GM19467 (cell line): ENCODE measurements at regions not wholly inside any gene's neighbourhood (a gene's known extent, or its start where the extent isn't known, plus 50 kb on each side); places are given as distances from the start of the nearest gene placed in this dataset.

Experiments
- ATAC-seq: cut with Tn5 transposase; IDR thresholded peaks from one replicate; pipeline ENCODE4 v1.9.1; 2021; ENCODE audit warnings: mild to moderate bottlenecking, moderate library complexity; ENCODE audit not compliant: unreplicated experiment

DNA sequence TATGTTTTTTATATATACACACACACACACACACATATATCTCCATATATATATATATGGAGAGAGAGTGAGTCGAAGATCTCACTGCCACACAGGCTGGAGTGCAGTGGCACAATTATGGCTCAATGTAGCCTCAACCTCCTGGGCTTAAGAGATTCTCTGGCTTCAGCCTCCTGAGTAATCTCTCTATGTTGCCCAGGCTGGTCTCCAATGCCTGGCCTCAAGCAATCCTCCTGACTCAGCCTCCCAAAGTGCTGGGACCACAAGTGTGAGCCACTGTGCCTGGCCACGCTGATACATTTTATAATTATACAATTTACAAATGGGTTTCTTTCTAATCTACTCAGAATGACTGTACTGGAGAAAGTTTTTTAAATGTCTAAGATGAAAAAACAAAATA, 664.2 kb downstream of the PTPRC start:
- no peak for ATAC-seq

DNA sequence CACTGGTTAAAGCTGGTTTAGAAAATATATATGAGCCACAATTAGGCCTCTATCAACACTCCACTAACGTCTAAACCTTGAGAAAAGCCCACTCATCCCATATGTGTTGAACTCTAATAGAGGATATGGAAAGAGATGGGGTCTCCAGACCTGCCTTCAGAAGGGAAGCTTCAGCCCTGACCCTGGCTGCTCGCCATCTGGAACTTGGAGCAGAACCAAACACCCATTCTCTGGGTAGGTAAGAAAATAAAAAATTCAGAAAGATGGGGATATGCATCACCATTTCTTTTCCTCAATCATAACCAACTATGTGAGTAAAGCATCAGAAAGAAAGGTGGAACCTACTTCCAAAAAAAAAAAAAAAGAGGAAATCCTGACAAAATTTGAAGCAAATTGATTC, 666.2 kb downstream of the PTPRC start:
- no peak for ATAC-seq

DNA sequence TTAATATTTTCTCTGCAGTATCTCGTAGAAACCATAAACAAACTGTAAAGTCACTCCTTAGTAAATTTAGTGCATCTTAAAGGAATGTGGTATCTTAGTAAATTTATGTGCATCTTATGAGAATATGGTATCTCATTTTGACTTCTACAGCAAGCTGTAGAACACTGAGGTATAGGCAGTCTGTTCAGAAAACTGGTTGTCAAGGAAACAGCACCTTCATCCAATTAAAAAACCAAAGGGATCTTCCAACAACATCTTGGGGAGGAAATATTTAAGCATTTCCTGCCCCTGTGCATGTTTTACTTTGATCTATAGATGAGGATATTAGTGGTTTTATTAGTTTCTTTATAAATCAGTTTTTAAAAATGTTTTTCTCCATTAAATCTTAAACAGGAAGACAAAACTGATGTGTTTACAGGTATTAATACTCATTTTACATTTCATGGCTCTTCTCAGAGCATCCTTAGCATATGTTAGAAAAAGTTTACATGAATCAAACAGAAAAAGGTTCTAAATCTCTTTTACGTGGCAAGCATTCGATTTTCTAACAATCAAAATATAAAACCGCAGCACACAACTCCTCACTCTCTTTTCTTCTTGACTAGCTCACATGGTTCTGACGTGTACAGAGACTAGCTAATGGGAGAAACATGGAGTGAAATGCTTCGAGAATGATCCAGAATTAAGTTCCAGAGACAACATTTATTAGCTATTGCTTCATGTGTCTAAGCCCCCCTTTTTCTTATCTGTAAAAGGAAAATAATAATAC, 668.8 kb downstream of the PTPRC start:
- ATAC-seq, result no peak

DNA sequence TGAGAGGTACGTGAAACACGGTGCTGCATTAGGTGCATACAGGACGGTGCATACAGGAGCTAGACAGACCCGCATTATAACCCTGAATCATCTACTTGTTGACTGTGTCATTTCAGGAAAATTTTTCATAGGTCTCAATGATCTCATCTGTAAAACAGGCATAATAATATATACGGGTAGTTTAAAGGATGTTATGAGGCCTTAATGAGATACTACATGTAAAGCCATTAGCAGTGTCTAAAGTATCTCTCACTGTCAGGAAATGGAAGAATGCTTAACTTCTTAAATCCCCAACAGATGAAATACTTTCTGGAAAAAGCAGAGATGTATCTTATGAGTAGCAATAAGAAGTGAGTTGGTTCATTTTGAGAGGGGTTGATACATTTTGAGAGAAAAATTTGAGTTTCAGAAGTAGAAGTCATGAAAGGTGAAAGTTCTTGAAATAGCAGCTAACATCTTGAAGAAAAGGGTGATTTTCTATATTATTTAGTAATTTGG, 669.6 kb downstream of the PTPRC start:
- no peak for ATAC-seq

DNA sequence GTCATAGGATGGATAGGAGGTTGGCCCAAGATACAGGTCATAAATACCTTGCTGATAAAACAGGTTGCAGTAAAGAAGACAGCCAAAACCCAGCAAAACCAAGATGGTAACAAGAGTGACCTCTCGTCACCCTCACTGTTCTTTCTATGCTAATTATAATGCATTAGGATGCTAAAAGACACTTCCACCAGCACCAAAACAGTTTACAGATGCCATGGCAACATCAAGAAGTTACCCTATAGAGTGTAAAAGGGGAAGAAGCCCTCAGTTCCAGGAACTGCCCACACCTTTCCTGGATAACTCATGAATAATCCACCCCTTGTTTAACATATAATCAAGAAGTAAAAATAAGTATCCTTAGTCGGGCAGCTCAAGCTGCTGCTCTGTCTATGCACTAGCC, 671.9 kb downstream of the PTPRC start:
- ATAC-seq, result no peak

DNA sequence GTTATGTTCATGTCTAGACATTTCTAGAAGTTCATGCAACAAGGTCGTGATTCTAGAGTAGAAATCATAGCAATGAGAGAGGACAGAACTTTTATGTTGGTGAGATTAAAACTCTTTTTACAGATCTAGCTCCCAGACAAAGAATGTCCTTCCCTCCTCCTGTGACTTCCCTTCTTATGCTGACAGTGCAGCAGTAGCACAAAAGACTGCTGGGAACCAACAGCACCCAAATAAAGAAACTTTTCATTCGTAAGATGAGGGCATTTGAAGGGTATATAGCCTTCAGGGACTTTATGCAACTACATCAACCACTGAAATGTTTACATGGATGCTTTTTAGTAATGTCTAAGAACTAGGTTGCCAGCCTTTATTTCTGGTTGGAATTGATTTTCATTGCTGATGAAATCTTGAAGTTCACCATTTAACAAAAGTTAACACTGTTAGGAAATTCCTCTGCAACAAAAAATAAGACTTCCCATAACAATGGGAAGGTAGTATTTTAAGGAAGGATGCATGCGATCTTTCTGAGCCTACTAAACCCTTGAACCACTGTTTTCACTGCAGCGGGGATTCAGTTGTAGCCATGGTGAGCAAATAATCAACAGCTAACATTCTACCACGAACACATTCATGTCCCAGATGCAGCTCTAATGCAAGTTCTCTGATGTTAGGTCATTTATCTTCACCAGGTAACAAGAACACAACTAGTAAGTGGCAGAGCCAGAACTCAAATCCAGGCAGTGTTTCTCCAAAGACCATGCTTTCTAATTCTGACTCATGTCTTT, 672.8 kb downstream of the PTPRC start:
- no peak for ATAC-seq

DNA sequence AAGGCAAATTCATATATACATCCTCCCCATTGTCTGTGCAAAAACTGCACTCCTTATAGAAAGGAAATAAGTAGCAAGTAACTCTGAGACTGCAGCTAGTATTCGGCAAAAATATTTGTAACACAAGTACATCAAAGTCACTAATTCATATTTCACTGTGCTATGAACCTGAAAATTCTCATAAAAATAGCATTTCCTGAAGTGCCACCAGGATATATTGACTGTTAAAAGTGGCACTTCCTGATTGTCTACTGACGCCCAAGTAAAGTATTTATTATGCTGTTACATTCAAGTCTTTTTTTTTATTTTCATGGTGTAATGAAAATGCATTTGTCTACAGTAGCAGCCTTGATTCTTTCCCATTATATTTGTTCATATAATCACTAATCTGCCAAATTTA, 673.8 kb downstream of the PTPRC start:
- no peak for ATAC-seq

DNA sequence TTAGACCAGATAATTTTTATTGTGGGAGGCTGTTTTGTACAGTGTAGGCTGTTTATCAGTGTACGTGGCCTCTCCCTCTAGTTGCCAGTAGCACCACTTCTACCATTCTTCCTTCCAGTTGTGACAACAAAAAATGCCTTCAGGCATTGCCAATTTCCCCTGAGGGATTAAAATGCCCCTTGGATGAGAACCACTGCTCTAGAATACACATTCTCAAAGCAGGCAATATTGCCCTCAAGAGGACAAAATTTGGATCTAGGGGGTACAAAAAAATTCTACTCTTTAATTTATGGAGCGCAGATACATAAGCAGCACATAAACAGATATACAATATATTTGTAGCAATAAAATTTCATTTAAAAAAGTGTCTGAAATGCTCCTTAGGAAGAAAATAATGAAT, 674.6 kb downstream of the PTPRC start:
- no peak for ATAC-seq

DNA sequence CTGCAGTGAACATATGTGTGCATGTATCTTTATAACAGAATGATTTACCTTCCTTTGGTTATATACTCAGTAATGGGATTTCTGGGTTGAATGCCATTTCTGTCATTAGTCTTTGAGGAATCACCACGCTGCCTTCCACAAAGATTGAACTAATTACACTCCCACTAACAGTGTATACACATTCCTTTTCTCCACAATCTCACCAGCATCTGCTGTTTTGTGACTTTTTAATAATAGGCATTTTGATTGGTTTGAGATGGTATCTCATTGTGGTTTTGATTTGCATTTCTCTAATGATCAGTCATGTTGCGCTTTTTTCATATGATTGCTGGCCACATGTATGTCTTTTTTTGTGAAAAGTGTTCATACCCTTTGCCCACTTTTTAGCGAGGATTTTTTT, 680.5 kb downstream of the PTPRC start:
- no peak for ATAC-seq

DNA sequence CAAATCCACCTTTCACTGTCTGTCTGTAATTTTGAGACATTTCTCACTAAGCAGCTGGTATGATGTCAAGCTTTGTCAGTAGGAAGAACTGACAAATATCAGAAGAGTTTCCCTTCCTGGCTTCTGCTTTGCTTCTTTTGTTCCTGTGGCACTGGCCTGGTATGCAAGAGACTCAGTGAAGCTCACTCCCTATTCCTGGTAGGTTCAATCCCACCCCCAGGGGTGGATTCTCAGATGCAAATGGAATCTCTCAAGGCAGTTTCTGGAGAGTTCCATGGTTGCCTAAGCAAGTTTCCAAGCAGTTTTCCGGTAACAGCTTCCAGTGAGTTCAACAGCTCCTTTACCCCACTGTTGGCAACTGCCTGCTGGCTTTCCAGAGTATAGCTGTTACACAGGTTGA, 683.4 kb downstream of the PTPRC start:
- no peak for ATAC-seq

DNA sequence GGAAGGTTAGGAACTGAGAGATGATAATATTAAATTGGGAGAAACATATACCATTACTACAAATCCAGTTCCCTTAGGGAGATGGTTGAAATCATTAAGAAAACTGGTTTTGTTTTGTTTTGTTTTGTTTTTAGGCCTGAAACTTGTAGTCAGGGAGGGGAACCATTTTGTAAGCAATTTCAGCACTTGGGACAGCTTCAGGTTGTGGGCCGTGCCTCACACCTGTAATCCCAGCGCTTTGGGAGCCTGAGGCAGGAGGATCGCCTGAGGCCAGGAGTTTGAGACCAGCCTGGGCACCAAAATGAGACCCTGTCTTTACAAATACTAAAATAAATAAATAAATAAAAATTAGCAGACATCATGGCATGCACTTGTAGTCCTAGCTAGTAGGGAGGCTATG, 694.3 kb upstream of the NR5A2 start:
- no peak for ATAC-seq

DNA sequence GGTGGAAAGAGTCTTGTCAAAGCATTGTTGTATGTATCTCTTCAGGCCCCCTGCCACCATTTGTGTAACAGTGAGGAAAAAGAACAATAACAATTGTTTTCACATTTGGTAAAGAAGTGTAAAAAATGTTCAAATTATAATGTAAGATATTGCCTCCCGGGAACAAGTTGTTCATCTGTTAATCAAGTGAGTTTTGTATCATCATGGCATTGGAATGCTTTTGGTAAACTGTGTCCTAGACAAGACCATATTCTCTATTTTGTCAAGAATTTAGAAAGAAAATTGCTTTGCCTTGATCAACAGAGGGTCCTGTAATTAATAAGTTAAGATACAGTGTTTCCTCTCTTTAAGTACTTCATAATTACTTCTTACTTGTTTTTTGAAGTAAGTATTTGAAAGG, 692.0 kb upstream of the NR5A2 start:
- ATAC-seq, result no peak

DNA sequence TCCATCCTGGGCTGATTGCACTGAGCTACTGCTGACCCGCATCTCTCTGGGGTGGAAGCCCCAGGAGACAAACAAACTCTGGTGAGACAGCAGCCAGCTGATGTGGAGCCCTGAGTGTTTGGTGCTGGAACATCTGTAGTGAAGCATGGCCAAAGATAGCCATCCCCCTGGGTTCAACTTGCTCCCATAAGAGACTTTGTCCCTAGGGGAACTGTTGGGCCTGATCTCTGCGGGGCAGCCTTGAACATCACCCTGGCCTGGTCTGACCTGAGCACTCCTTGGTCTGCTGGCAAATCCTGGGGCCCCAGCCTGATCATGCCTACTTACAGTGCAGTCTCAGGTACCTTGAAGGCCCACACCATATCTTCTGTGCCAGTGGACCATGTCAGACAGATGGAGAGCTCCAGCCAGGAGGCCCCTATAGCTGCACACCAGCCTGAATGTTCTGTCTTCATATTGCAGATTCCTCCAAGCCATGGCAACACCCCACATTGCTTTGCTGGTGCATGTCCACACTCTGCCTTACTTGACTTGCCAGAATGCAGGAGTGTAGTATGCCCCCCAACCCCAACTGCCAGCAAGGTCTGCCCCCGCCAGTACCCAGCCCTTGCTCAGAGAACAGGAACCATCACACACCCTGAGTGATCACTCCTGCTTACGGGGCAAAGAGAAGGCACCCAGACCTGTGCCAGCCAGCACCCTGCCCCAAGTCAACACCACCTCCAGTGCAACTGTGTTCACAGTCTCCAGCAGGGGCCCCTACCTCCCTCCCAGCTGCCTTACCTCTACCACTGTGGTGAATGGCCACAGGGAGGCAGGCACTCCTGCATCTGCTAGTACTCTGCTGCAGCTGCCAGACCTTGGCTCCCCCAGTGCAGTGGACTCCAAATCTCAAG, 690.5 kb upstream of the NR5A2 start:
- no peak for ATAC-seq

DNA sequence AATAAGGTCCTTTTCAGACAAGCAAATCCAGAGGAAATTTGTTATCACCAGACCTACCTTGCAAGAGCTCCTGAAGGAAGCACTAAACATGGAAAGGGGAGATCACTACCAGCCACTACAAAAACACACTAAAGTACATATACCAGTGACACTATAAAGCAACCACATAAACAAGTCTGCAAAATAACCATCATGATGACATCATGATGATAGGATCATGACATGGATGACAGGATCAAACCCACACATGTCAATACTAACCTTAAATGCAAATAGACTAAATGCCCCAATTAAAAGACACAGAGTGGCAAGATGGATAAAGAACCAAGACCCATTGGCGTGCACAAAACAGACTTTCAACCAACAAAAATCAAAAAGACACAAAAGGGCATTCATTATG, 688.8 kb upstream of the NR5A2 start:
- no peak for ATAC-seq

DNA sequence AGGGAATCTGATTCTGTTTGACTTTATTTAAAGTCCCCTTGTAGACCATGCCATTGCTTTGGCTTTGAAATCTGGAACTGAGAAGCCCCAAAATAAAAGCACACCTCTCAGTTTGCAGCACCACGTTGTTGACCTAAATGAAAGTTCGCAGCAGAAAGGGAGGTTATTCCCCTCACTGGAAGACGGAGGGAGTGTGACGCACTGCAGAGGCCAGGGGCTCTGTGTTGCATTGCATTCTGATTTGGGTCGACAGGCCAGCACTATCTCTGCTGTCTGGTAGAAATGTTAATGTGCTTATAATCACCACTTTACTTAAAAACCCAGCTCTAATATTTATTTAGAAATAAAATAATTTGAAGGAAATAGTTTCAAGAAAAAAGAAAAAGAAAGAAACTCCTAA, 675.2 kb upstream of the NR5A2 start:
- ATAC-seq, result no peak

DNA sequence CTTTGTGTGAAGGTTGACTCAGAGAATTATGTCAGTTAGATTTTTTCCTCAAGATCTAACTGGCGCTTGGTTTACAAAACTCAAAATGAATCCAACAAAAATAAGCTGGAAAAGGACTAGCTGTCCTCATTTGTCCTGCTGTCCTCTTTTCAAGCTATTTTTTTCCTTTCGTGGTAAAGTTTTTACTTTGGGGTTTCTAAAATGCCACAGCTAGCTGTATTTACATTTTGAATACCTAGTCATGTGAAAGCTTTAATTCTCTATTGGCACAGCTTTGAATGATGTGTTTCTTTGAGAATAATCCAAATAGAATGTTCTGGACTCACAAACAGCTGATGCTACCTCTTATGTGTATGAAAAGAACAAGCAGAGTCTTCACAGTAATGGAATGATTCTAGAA, 673.6 kb upstream of the NR5A2 start:
- no peak for ATAC-seq

DNA sequence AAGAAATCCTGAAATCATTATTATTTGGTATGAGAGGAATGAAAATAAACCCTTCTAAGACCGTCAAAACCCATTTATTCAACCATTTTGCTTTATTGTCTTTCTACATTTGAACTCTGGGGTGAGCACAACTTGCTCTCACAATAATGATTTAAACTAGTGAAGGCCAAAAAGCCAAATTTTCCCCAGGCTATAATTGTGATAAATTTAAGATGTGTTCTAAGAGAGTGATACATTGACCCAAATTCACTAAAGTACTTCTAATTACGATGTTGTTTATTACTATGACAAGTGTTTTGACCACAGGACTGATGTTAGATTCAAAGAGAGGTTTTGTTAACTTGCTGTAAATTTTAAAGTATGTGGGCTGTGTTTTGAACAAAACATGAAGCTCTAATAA, 670.9 kb upstream of the NR5A2 start:
- no peak for ATAC-seq

DNA sequence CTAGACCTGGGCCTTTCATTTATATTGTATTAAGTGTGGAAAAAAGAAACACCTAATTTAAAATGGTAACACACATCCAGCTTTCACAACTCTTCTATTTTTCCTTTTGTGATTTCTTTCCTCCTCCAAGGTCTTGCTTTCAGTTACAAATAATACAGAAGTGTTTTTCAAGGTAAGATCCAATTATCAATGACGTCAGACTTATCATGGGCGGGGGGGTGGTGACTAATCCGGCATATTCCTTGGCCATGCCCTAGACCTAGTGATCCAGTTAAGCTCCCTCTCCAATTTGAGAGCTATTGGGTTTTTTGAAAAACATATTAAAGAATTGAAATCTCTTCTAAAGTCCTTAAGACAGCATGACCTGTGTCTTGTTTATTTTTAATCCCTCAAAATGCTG, 669.9 kb upstream of the NR5A2 start:
- no peak for ATAC-seq

DNA sequence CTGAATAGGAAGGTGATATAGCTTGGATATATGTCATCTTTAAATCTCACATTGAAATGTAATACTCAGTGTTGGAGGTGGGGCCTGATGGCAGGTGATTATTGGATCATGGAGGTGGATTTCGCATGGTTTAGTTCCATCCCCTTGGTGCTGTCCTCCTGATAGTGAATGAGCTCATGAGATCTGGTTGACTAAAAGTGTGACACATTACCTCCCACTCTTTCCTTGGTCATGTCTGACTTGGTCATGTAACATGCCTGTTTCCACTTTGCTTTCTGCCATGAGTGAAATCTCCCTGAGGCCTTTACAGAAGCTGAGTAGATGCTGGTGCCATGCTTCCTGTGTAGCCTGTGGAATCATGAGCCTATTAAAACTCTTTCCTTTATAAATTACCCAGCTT, 664.5 kb upstream of the NR5A2 start:
- ATAC-seq, result no peak

DNA sequence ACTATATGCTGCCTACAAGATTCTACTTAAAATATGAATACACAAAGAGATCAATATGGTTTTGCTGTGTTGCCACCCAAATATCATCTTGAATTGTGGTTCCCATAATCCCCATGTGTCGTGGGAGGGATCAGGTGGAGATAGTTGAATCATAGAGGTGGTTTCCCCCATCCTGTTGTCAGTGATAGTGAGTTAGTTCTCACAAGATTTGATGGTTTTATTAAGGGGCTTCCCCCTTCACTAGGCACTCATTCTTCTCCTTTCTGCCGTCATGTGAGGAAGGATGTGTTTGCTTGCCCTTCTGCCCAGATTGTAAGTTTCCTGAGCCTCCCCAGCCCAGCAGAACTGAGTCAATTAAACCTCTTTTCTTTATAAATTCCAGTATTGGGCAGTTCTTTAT, 654.4 kb upstream of the NR5A2 start:
- no peak for ATAC-seq

DNA sequence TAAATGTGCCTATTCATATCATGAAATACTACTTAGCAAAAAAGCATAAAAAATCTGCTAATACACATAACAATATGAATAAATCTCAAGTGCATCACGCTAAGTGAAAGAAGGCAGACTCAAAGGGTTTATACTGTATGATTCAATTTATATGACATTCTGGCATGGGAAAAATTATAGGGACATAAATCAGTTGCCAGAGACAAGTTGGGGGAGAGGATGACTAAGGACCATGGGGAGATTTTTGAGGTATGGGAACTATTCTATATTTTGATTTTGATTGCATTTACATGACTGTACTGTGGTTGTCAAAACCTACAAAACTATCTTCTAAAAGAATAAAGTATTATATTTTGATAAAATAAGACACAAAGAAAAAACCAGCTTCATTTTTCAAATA, 650.3 kb upstream of the NR5A2 start:
- no peak for ATAC-seq
